Keratinocyte (primary cell): ENCODE measurements at regions not wholly inside any gene's neighbourhood (a gene's known extent, or its start where the extent isn't known, plus 50 kb on each side); places are given as distances from the start of the nearest gene placed in this dataset.

ENCODE experiments used
- DNase-seq: peaks from one replicate; pipeline ENCODE4 v3.0.0-alpha.2; 2011; ENCODE audit warnings: low read depth, missing footprints, low spot score
- FAIRE-seq: peaks from 2 replicates; lab custom pipeline; 2011; peaks lifted over from hg19 to GRCh38; lab: Jason Lieb, UNC
- H2AFZ ChIP-seq: 2 replicates; pipeline ENCODE4 v1.6.0; 2012; ENCODE audit warnings: low read length, control low read depth, inconsistent platforms; ENCODE audit not compliant: control insufficient read depth
- H3K27ac ChIP-seq: 2 replicates; pipeline ENCODE4 v1.5.1; 2011; ENCODE audit warnings: low read length; ENCODE audit not compliant: control insufficient read depth, insufficient read depth
- H3K27me3 ChIP-seq: 3 replicates; pipeline ENCODE4 v1.6.0; 2011; ENCODE audit warnings: low read length; ENCODE audit not compliant: control insufficient read depth, insufficient read depth; ENCODE audit errors: extremely low read depth
- H3K36me3 ChIP-seq, 2 experiments: 2 replicates in 1 of 2; 3 replicates in 1 of 2; pipeline ENCODE4 v1.5.1; 2011; ENCODE audit warnings: low read length in 2 of 2, mild to moderate bottlenecking in 1 of 2; ENCODE audit not compliant: control insufficient read depth in 2 of 2, insufficient read depth in 2 of 2; ENCODE audit errors: extremely low read depth in 1 of 2
- H3K4me1 ChIP-seq: 3 replicates; pipeline ENCODE4 v1.5.1; 2011; ENCODE audit warnings: low read length; ENCODE audit not compliant: control insufficient read depth, insufficient read depth; ENCODE audit errors: extremely low read depth
- H3K4me2 ChIP-seq: 3 replicates; pipeline ENCODE4 v1.6.0; 2011; ENCODE audit warnings: low read depth, low read length; ENCODE audit not compliant: control insufficient read depth, insufficient read depth; ENCODE audit errors: extremely low read depth
- H3K4me3 ChIP-seq, 3 experiments: fragments of 200-600 bp in 1 of 3; sonication (generic) in 1 of 3; 2 replicates in 2 of 3; 3 replicates in 1 of 3; pipeline ENCODE4 v1.5.1; 2011 to 2016; ENCODE audit warnings: low read length in 3 of 3, mild to moderate bottlenecking in 3 of 3, control low read depth in 2 of 3, inconsistent platforms in 1 of 3, low read depth in 1 of 3, mixed read lengths in 1 of 3, mixed run types in 1 of 3, moderate library complexity in 1 of 3; ENCODE audit not compliant: control insufficient read depth in 2 of 3, insufficient read depth in 2 of 3; ENCODE audit errors: extremely low read depth in 1 of 3
- H3K79me2 ChIP-seq: 2 replicates; pipeline ENCODE4 v1.6.0; 2012; ENCODE audit warnings: low read length; ENCODE audit not compliant: control insufficient read depth, insufficient read depth
- H3K9ac ChIP-seq: 3 replicates; pipeline ENCODE4 v1.6.0; 2011; ENCODE audit warnings: low read length; ENCODE audit not compliant: control insufficient read depth, insufficient read depth; ENCODE audit errors: extremely low read depth
- H3K9me1 ChIP-seq: 3 replicates; pipeline ENCODE4 v1.6.0; 2011; ENCODE audit warnings: low read length; ENCODE audit not compliant: control insufficient read depth, insufficient read depth; ENCODE audit errors: extremely low read depth
- H3K9me3 ChIP-seq: 2 replicates; pipeline ENCODE4 v1.5.1; 2012; ENCODE audit warnings: low read depth, low read length; ENCODE audit not compliant: control insufficient read depth
- H4K20me1 ChIP-seq: 3 replicates; pipeline ENCODE4 v1.6.0; 2011; ENCODE audit warnings: low read length; ENCODE audit not compliant: control insufficient read depth, insufficient read depth; ENCODE audit errors: extremely low read depth
- EZH2 ChIP-seq: IDR thresholded peaks from one replicate; pipeline ENCODE4 v1.6.1; 2012; ENCODE audit warnings: inconsistent platforms, mild to moderate bottlenecking, low read length, moderate library complexity
- dilution Hi-C: fragments of 300-500 bp; cut with MboI; formaldehyde crosslinking; loops from one replicate; pipeline ENCODE4 v1.7.0; 2020; ENCODE audit warnings: low sequenced_read_pairs; ENCODE audit not compliant: extremely low pct_ligation_motif_present
- TF ChIP-seq, protein P1 (sequence below), 3 experiments: IDR thresholded peaks in 1 of 3; conservative IDR thresholded peaks in 1 of 3; optimal IDR thresholded peaks in 1 of 3; 2 replicates in 2 of 3; 3 replicates in 1 of 3; pipeline versions ENCODE3 to v1.5.1; 2011; ENCODE audit warnings: low read length in 3 of 3, mild to moderate bottlenecking in 3 of 3, moderate library complexity in 2 of 3, control low read depth in 1 of 3, inconsistent platforms in 1 of 3; ENCODE audit not compliant: insufficient read depth in 2 of 3; ENCODE audit errors: extremely low read depth in 1 of 3

DNA sequence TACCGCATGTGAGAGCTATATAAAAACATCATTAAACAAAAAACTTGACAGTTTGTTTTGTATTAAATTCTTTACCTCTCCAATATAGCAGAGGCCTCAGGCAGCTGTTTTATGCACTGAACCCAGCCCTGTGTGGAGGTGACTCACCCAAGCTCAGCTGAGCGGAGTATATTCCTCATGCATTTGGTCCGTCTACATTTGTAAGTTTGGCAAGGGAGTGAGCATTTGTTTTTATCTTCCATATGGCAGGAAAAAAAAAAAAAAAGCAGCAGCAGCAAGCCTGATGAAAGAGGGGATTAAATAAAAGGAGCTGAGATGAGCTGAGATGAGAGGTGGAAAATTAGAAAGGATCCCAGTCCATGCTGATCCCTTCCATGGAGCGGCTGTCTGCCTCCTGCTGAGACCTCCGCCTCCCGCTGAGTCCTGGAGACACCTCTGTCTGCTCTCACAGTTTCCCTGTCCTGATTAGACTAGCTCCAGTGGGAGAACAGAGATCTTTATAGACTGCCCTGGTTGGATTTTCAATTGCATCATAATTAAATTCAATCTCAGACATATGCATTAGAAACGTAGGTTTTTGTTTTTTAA lies 112.0 kb upstream of the CTNND2 start:
- DNase-seq, result no peak
- no peaks in the 10 kb centered on the region for H3K79me2 ChIP-seq
- no peak overlapping the region for H3K4me3 ChIP-seq
- no peak for TF ChIP-seq EZH2
- TF ChIP-seq, protein P1, sequence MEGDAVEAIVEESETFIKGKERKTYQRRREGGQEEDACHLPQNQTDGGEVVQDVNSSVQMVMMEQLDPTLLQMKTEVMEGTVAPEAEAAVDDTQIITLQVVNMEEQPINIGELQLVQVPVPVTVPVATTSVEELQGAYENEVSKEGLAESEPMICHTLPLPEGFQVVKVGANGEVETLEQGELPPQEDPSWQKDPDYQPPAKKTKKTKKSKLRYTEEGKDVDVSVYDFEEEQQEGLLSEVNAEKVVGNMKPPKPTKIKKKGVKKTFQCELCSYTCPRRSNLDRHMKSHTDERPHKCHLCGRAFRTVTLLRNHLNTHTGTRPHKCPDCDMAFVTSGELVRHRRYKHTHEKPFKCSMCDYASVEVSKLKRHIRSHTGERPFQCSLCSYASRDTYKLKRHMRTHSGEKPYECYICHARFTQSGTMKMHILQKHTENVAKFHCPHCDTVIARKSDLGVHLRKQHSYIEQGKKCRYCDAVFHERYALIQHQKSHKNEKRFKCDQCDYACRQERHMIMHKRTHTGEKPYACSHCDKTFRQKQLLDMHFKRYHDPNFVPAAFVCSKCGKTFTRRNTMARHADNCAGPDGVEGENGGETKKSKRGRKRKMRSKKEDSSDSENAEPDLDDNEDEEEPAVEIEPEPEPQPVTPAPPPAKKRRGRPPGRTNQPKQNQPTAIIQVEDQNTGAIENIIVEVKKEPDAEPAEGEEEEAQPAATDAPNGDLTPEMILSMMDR (optimal IDR thresholded peaks at IDR 0.05 in 1 of 3, IDR thresholded peaks at IDR 0.05 in 1 of 3, conservative IDR thresholded peaks at IDR 0.05 in 1 of 3; ENCODE audit: extremely low read depth in 1 of 3, insufficient read depth in 2 of 3, low read length in 3 of 3), result no peak
- H2AFZ ChIP-seq, result no peak overlapping the region
- FAIRE-seq, result no peak
- H3K9me3 ChIP-seq, result peaks cover 2% of the 10 kb centered on the region
- no peak overlapping the region for H3K9ac ChIP-seq
- no peak overlapping the region for H3K4me2 ChIP-seq
- no peaks in the 10 kb centered on the region for H3K4me1 ChIP-seq
- H3K9me1 ChIP-seq, result no peaks in the 10 kb centered on the region
- no peak overlapping the region for H3K27ac ChIP-seq
- no peaks in the 10 kb centered on the region for H3K36me3 ChIP-seq
- no peaks in the 10 kb centered on the region for H3K27me3 ChIP-seq
- dilution Hi-C loops, result no loop called here
- H4K20me1 ChIP-seq, result no peaks in the 10 kb centered on the region

GRCh38 chr5:12013351-12013750 lies 109.1 kb upstream of the CTNND2 start:
- H3K79me2 ChIP-seq, result no peaks in the 10 kb centered on the region
- no peak overlapping the region for H3K9ac ChIP-seq
- dilution Hi-C loops, result no loop called here
- H3K36me3 ChIP-seq, result no peaks in the 10 kb centered on the region
- no peak overlapping the region for H3K27ac ChIP-seq
- no peaks in the 10 kb centered on the region for H3K27me3 ChIP-seq
- FAIRE-seq (no peak), DNase-seq (no peak)
- no peak overlapping the region for H3K4me3 ChIP-seq
- H3K9me3 ChIP-seq, result peaks cover 2% of the 10 kb centered on the region
- H3K4me2 ChIP-seq, result no peak overlapping the region
- no peaks in the 10 kb centered on the region for H3K4me1 ChIP-seq
- TF ChIP-seq, protein P1 (optimal IDR thresholded peaks at IDR 0.05 in 1 of 3, IDR thresholded peaks at IDR 0.05 in 1 of 3, conservative IDR thresholded peaks at IDR 0.05 in 1 of 3; ENCODE audit: extremely low read depth in 1 of 3, insufficient read depth in 2 of 3, low read length in 3 of 3), result no peak
- TF ChIP-seq EZH2, result no peak
- H3K9me1 ChIP-seq, result no peaks in the 10 kb centered on the region
- H2AFZ ChIP-seq, result no peak overlapping the region
- no peaks in the 10 kb centered on the region for H4K20me1 ChIP-seq
